Activated T-cell treated with anti-CD3 and anti-CD28 coated beads, Interleukin-2, amount 50 U/mL, for 72 hours (primary cell): ENCODE measurements at regions not wholly inside any gene's neighbourhood (a gene's known extent, or its start where the extent isn't known, plus 50 kb on each side); places are given as distances from the start of the nearest gene placed in this dataset.

Source experiments
- ATAC-seq, 2 donors: fragments of 150-1000 bp; cut with Tn5 transposase; replicated peaks in 1 of 2; 2 replicates each; pipeline ENCODE4 v1.10.0; 2021; ENCODE audit warnings: moderate library complexity in 2 of 2, mild to moderate bottlenecking in 1 of 2
- DNase-seq, 2 donors: peaks; one replicate each; pipeline ENCODE4 v3.0.0; 2021 to 2022; ENCODE audit warnings: mixed read lengths in 1 of 2
- H3K27ac Mint-ChIP-seq: one replicate; pipeline ENCODE4 v1.8.0; 2022; ENCODE audit warnings: mild to moderate bottlenecking, moderate library complexity, mixed read lengths
- H3K27me3 Mint-ChIP-seq: one replicate; pipeline ENCODE4 v1.8.0; 2022; ENCODE audit warnings: low read depth, mixed read lengths
- H3K36me3 Mint-ChIP-seq, 2 donors: one replicate each; pipeline ENCODE4 v1.8.0; 2022; ENCODE audit warnings: mixed read lengths in 2 of 2, mild to moderate bottlenecking in 1 of 2; ENCODE audit not compliant: insufficient read depth in 2 of 2
- H3K4me1 Mint-ChIP-seq: one replicate; pipeline ENCODE4 v1.8.0; 2022; ENCODE audit warnings: low read depth, mixed read lengths
- H3K4me3 Mint-ChIP-seq, 2 donors: one replicate each; pipeline ENCODE4 v1.8.0; 2022; ENCODE audit warnings: mild to moderate bottlenecking in 2 of 2, mixed read lengths in 2 of 2, moderate library complexity in 2 of 2
- H3K9me3 Mint-ChIP-seq, 2 donors: one replicate each; pipeline ENCODE4 v1.8.0; 2022; ENCODE audit warnings: mixed read lengths in 2 of 2

DNA sequence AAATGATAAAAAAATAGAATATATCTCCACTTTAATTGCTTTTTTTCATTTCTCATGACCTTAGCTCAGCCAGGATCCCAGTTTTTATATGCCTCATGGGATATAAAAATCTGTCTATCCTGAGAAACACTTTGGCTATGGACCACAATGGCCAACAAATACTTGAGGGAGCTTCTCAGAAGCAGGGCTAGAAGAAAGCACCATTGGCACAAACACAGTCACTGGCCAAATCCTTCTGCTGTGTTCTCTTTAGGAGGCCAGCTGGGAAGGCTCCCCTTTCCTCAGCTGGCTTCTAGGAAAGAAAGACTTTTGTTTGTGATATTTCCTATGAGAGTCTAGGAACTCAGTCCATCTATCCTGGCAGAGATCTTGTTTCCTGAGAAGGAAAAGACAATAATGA is 856.2 kb upstream of the GHITM start:
- ATAC-seq (no peak), DNase-seq (no peak)
- peaks cover 0 to 3% of the 10 kb centered on the region in 2 donors for H3K9me3 Mint-ChIP-seq
- no peak overlapping the region for H3K4me3 Mint-ChIP-seq
- no peaks in the 10 kb centered on the region for H3K4me1 Mint-ChIP-seq
- no peaks in the 10 kb centered on the region for H3K27me3 Mint-ChIP-seq
- H3K27ac Mint-ChIP-seq: no peak overlapping the region
- H3K36me3 Mint-ChIP-seq: no peaks in the 10 kb centered on the region

DNA sequence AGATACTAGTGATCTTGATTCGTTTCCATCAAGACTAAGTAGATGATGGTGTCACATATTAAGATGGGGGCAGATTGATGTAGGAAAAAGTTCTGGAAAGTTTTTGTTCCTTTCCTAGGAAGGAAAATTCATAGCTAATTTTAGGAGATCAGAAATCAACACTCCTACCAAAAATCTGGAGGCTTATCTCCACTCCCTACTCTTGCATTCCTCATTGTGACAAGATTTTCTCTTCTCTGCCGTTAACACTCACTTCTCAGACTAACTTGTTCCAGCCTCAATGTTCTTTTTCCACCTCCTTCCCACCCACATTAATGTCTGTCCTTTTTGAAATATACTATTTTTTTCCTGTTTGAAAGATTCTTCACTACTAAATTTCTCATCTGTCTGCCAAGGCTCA is 851.9 kb upstream of the GHITM start:
- H3K36me3 Mint-ChIP-seq: no peaks in the 10 kb centered on the region
- DNase-seq: no peak
- no peak for ATAC-seq
- no peaks in the 10 kb centered on the region for H3K4me1 Mint-ChIP-seq
- peaks cover 3% of the 10 kb centered on the region in 2 donors for H3K9me3 Mint-ChIP-seq
- no peak overlapping the region for H3K27ac Mint-ChIP-seq
- no peak overlapping the region for H3K4me3 Mint-ChIP-seq
- H3K27me3 Mint-ChIP-seq: no peaks in the 10 kb centered on the region

DNA sequence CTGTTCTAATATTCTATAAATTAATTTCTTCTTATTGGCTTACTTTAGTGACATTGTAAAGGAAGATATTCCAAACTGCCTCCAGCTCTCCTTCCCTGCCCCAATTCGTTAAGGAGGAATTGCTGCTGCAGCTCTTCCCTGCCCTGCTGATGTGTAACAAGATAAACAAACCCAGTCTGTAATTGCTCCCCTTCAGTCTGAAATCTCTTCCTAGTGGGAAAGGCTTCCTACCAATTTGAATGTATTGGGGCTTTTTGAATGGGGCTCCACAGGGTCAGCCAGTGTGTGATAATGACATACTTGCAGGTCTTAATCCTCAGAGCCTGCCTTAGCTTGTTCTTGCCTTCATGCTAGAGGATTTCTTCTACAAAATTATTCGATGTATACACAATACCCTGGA is 849.9 kb upstream of the GHITM start:
- H3K9me3 Mint-ChIP-seq: peaks cover 3 to 5% of the 10 kb centered on the region in 2 donors
- H3K27me3 Mint-ChIP-seq: no peaks in the 10 kb centered on the region
- H3K4me1 Mint-ChIP-seq: no peaks in the 10 kb centered on the region
- H3K4me3 Mint-ChIP-seq: no peak overlapping the region
- ATAC-seq (no peak), DNase-seq (no peak)
- H3K27ac Mint-ChIP-seq: no peak overlapping the region
- peaks cover 0 to 1% of the 10 kb centered on the region in 2 donors for H3K36me3 Mint-ChIP-seq

DNA sequence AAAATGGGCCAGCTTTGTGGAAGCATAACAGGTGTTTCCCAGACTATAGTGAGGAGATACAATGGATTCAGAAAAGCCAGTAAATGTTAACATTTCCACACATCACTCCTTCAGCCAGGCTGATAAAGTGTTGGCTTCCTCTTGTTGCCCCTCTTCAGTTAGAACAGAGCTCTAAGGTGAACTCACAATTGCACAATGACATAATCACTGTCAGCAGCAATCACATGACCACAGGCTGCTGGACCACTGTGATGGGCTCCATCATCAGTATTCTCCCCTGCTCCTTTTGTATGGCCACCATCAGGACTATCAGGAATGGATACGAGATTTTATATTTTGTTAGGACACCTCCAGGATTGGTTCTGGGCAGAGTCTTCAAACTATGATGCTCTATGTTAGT is 849.4 kb upstream of the GHITM start:
- peaks cover 0 to 1% of the 10 kb centered on the region in 2 donors for H3K36me3 Mint-ChIP-seq
- no peak for ATAC-seq
- no peak overlapping the region for H3K4me3 Mint-ChIP-seq
- H3K27me3 Mint-ChIP-seq: no peaks in the 10 kb centered on the region
- DNase-seq: no peak
- no peak overlapping the region for H3K27ac Mint-ChIP-seq
- H3K9me3 Mint-ChIP-seq: peaks cover 3 to 5% of the 10 kb centered on the region in 2 donors
- H3K4me1 Mint-ChIP-seq: no peaks in the 10 kb centered on the region

DNA sequence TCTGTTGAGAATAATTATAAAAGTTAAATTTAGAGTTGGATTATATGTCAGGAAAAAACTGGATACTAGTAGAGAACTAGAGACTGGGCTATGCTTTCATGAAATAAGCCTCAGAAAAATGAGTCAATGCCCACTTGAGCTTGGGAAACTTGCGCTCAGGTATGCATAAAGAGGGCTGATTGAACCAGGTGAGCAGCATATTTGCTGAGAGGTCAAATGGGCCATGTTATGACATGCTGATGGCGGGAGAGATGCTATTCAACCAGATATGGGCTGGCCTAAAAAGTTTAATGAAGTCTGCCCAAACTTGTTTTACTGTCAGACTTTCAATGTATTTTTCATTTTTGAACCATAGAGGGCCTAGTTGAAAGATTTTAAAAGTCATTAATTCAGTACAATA is 837.6 kb upstream of the GHITM start:
- no peaks in the 10 kb centered on the region for H3K4me1 Mint-ChIP-seq
- no peaks in the 10 kb centered on the region for H3K27me3 Mint-ChIP-seq
- H3K4me3 Mint-ChIP-seq: no peak overlapping the region
- no peak for ATAC-seq
- H3K27ac Mint-ChIP-seq: no peak overlapping the region
- DNase-seq: no peak
- H3K9me3 Mint-ChIP-seq: peaks cover 1 to 6% of the 10 kb centered on the region in 2 donors
- H3K36me3 Mint-ChIP-seq: no peaks in the 10 kb centered on the region

DNA sequence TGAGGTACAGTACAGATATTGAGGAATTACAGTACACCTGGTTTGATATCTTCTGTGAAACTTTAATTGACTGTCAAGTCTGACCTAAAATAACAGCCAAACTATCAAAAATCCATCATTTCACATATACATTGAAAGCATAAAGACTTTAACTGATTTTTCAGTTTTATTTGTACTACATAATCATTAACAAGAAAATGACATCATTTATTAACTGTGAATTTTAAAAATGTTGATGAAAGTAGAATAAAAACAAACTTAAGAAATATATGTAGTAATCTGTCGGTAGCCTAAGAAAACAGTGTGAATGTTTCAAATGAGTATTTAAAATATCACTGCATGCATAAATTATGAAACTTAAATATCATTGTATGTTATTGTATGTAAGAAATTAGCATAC is 836.7 kb upstream of the GHITM start:
- Mint-ChIP-seq H3K9me3 (peaks cover 3 to 4% of the 10 kb centered on the region in 2 donors), H3K4me1 (no peaks in the 10 kb centered on the region), H3K27me3 (no peaks in the 10 kb centered on the region), H3K27ac (no peak overlapping the region), H3K4me3 (no peak overlapping the region), H3K36me3 (no peaks in the 10 kb centered on the region)
- DNase-seq: no peak
- no peak for ATAC-seq

DNA sequence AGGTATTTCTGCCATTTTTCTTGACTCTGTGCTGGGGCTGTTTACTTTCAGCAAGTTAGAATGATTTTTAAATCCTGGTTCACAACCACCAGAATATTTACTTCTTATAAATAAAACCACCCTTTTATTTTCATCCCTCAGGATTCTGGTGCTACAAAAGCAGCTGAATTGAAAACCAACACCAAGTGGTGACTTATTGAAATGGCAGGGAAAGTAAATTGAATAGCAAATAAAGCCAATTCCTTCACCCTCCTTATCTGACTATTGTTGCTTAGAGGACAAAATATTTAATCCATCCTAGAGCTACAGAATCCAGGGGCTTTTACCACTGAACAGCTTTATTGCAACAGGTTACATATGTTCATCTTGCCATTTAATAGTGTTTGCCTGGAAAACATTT is 828.6 kb upstream of the GHITM start:
- no peaks in the 10 kb centered on the region for H3K27me3 Mint-ChIP-seq
- DNase-seq (no peak), ATAC-seq (no peak)
- peaks cover 9 to 12% of the 10 kb centered on the region in 2 donors for H3K9me3 Mint-ChIP-seq
- no peak overlapping the region for H3K27ac Mint-ChIP-seq
- no peaks in the 10 kb centered on the region for H3K36me3 Mint-ChIP-seq
- no peaks in the 10 kb centered on the region for H3K4me1 Mint-ChIP-seq
- no peak overlapping the region for H3K4me3 Mint-ChIP-seq

DNA sequence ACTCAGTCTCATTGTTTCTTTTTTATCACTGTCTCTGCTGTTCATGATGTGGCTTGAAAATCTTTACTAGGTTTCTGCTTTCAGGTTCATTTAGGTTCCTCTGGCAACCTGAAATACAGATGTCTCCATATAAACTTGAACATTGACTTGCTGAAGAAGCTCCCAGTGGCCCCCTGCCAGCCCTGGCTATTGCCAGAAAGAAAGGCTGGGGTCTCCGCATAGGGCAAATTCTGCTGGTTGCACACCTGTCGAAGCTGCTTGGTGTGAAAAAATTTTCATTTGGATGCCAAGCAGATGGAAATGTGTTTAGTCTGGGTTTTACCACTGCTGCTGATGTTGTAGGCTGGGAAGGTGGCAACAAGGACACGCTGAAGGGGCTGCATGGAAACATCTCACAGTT is 826.7 kb upstream of the GHITM start:
- no peaks in the 10 kb centered on the region for H3K36me3 Mint-ChIP-seq
- DNase-seq: no peak

DNA sequence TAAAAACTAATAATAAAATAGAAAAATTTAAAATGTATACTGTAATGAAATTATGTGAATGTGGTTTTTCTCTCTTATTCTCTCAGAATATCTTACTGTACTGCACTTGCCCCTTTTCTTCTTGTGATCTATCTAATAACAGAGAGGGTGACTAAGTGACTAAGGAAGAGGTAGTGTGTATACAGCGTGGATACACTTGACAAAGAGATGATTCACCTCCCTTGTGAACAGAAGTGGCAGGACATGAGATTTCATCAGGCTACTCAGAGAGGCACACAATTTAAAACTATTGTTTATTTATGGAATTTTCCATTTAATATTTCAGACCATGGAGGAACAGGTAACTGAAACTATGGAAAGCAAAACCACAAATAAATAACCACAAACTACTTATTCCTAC is 806.6 kb upstream of the GHITM start:
- Mint-ChIP-seq H3K4me3 (no peak overlapping the region), H3K9me3 (peaks cover 3 to 7% of the 10 kb centered on the region in 2 donors), H3K4me1 (no peaks in the 10 kb centered on the region), H3K27ac (no peak overlapping the region), H3K27me3 (no peaks in the 10 kb centered on the region), H3K36me3 (no peaks in the 10 kb centered on the region)
- ATAC-seq (no peak), DNase-seq (no peak)

More for the DNA sequence above, 826.7 kb upstream of the GHITM start:
- no peaks in the 10 kb centered on the region for H3K4me1 Mint-ChIP-seq
- H3K9me3 Mint-ChIP-seq: peaks cover 9 to 12% of the 10 kb centered on the region in 2 donors
- H3K27me3 Mint-ChIP-seq: no peaks in the 10 kb centered on the region
- no peak overlapping the region for H3K27ac Mint-ChIP-seq
- no peak for ATAC-seq
- no peak overlapping the region for H3K4me3 Mint-ChIP-seq

DNA sequence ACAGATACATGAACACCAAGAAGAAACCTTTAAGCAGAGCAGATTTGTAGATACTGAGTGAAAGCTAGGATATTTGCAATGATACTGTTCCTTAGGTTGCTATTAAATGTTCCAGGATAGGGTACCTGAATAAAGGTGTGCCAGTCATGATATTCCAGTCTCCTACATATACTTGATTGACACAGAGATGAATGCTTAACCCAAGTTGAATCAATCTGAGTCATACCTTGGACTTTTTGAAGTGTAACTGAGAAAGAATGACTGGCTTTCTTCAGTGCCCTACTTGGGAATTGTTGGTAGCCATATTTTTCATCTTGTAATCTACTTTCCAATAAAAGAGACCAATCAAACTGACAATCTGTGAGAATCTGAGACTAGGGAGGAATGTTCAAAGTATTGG is 805.7 kb upstream of the GHITM start:
- ATAC-seq (no peak), DNase-seq (no peak)
- H3K27me3 Mint-ChIP-seq: no peaks in the 10 kb centered on the region
- no peaks in the 10 kb centered on the region for H3K36me3 Mint-ChIP-seq
- H3K9me3 Mint-ChIP-seq: peaks cover 3 to 8% of the 10 kb centered on the region in 2 donors
- H3K4me1 Mint-ChIP-seq: no peaks in the 10 kb centered on the region
- no peak overlapping the region for H3K4me3 Mint-ChIP-seq
- no peak overlapping the region for H3K27ac Mint-ChIP-seq

DNA sequence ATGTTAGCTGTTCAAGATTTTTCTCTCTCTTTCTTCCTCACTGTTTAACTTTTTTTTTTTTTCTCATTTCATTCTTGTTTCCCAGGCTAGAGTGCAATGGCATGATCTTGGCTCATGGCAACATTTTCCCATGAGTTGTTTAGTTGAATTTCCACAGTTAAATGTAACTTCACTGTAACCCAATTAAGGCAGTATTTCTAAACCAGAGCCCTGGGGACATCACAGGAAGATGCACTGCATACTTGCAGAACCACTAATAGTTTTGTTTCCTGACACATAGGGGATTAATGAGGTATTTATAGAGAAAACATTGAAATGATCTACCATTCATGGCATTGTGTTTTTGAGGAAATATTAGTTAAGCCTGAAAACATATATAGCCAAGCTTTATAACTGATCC is 795.6 kb upstream of the GHITM start:
- Mint-ChIP-seq H3K4me3 (no peak overlapping the region), H3K36me3 (peaks cover 0 to 4% of the 10 kb centered on the region in 2 donors), H3K4me1 (no peaks in the 10 kb centered on the region), H3K9me3 (peaks cover 9 to 15% of the 10 kb centered on the region in 2 donors), H3K27me3 (no peaks in the 10 kb centered on the region), H3K27ac (no peak overlapping the region)
- DNase-seq (no peak), ATAC-seq (no peak)

DNA sequence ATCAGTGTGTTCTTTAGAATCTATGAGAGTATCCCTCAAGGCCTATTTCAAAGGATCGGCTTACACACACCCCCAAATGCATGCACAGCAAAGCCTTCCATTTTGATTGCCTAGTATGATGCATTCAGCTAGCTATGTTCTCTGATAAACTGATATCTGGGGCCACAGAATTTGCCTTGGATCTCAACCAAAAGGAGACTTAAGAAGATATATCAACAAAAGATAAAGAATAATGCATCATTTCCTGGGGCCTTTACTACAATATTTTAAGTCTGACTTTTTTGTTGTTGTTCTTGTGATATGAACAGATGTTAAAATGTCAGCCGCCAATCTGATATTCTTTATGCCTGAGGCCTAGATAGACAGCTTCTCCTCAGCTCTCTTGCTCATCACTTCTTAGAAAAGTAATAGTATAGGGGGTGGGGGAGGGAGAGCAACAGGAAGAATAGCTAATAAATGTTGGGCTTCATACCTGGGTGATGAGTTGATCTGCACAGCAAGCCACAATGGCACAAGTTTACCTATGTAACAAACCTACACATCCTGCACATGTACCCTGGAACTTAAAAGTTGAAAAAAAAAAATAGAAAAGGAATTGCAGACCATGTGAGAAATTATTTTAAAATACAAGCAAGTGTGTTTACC is 792.9 kb upstream of the GHITM start:
- no peaks in the 10 kb centered on the region for H3K27me3 Mint-ChIP-seq
- no peaks in the 10 kb centered on the region for H3K4me1 Mint-ChIP-seq
- H3K9me3 Mint-ChIP-seq: peaks cover 5 to 10% of the 10 kb centered on the region in 2 donors
- H3K36me3 Mint-ChIP-seq: no peaks in the 10 kb centered on the region
- H3K27ac Mint-ChIP-seq: no peak overlapping the region
- no peak for ATAC-seq
- H3K4me3 Mint-ChIP-seq: no peak overlapping the region
- DNase-seq: no peak

DNA sequence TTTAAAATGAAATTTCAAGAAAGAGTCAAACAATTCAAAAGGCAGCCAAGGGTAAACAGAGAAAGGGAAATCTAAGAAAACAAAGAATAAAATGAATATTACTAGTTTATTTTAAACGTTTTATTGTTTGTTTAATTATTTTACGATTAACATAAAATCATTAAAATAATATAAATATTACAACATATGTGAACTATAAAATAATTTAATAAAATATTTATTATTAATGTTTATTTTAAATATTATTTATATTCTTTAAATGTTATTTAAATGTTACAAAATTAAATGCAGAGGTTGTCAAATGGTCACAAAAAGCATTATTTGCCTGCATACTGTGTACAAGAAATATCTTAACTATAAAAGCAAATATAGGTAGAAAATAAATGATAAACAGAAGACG is 786.7 kb upstream of the GHITM start:
- H3K27me3 Mint-ChIP-seq: no peaks in the 10 kb centered on the region
- H3K9me3 Mint-ChIP-seq: peaks cover 4 to 8% of the 10 kb centered on the region in 2 donors
- no peak for DNase-seq
- no peak overlapping the region for H3K27ac Mint-ChIP-seq
- peaks cover 2 to 3% of the 10 kb centered on the region in 2 donors for H3K36me3 Mint-ChIP-seq
- H3K4me3 Mint-ChIP-seq: no peak overlapping the region
- H3K4me1 Mint-ChIP-seq: no peaks in the 10 kb centered on the region
- no peak for ATAC-seq

DNA sequence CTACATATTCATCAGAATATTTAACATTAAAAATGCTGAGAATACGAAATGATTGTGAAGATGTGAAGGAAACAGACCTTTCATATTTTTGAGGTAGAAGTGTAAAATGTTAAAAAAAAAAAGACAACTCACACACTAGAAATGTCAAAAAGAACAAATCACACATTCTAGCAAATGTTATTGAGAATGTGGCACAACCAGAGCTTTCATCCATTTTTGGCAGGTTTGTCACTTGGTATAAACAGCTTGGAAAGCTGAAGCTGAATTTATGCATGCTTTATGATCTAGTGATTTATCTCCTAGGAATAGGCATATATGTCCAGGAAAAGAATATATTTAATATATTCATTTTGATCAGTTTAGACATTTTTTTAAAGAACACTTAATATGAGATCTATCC is 784.9 kb upstream of the GHITM start:
- Mint-ChIP-seq H3K4me3 (no peak overlapping the region), H3K27me3 (no peaks in the 10 kb centered on the region), H3K9me3 (peaks cover 2 to 8% of the 10 kb centered on the region in 2 donors), H3K4me1 (no peaks in the 10 kb centered on the region), H3K36me3 (peaks cover 2 to 3% of the 10 kb centered on the region in 2 donors), H3K27ac (no peak overlapping the region)
- no peak for DNase-seq
- ATAC-seq: no peak
